ENCODE measurements at regions not wholly inside any gene's neighbourhood (a gene's known extent, or its start where the extent isn't known, plus 50 kb on each side); places are given as distances from the start of the nearest gene placed in this dataset.

DNA sequence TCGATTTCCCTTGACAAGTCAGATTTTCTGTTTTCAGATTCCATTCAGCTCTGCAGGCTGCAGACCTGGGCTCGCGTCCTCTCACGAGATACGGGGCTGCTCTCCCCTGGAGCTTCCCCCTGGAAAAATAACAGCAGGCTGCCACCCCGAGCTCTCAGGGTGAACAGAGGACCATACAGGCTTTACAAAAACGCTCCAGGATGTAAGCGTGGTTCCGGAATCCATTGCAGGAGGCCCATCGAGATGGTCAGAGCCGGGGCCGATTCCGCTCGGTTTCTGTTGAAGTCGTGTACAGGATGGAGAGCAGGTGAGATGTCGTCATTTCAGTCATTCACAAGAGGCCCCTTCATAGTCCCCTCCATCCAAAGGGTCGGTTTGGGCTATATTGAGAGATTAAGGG lies 297.7 kb upstream of the IRX4 start:
- DNase-seq: no peak

DNA sequence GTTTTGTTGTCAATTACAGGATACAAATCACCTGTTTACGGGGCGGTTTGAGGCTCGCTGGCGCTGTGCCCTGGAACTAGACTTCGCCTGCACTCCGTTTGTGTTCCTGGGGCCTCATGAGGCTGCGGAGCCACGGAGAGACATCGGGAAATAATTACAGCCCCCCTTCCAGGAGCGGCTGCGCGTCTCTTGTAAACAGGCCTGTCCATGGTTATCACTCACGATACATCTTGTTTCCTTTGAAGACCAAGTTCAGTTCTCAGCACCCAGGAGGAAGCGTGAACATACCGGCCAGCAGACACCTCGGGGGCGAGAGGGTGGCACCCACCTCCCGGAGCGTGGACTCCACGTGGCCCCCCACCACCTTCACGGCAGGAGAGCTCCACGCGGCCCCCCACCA lies 297.1 kb upstream of the IRX4 start:
- DNase-seq: no peak

DNA sequence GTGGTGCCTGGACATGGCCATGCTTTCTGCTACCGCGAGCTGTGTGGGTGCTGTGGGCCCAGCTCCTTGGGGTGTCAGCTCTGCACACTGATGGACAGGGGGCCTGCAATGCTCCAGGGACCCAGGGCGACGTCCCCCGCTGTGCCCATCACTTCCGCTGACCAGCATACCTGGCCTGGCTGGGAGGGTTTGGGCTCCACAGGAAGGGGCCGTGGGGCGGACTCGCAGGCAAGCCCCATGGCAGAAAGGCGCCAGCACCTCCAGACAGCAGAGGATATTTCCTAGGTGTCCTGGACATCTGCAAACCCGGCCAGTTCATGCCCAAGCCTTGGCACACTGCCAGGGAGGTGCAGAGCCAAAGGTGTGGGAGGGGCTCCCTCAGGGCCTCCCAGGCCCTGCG lies 295.8 kb upstream of the IRX4 start:
- DNase-seq: no peak

DNA sequence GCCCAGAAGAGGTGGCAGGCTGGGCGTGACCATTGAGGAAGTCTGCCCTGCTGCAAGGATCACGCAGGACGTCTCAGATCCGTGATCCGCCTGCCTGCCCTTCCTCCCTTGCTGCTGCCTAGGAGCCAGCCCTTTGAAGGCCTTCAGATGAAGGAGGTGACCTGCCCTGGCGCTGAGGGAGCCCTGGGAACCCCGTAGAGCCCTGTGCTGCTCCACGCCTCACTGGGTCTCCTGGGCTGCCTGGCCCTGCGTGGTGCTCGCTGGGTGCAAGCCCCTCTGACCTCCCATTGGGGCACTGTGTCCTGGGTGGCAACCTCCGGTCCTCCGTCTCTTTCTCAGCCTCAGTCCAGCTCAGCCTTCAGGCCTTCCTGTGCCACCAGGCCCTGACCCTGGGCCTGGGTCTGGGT lies 295.3 kb upstream of the IRX4 start:
- DNase-seq: no peak

DNA sequence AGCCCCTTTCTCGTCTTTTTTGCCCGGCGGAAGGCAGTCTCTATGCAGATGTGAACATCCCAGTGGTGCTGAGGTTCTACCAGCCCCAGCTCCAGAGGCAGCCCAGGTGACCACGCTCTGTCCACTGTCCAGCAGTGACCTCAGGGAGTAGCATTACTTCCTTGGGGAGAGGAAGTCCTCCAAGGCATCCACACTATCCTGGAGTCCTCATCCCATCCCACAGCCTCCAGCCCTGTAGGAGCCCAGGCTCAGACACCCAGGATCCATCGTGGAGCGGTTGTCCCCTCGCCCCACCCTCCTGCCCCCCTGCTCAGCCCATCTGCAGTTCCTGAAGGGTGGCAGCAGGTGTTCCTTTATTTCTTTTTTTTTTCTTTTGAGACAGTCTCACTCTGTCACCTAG lies 294.5 kb upstream of the IRX4 start:
- DNase-seq: no peak

DNA sequence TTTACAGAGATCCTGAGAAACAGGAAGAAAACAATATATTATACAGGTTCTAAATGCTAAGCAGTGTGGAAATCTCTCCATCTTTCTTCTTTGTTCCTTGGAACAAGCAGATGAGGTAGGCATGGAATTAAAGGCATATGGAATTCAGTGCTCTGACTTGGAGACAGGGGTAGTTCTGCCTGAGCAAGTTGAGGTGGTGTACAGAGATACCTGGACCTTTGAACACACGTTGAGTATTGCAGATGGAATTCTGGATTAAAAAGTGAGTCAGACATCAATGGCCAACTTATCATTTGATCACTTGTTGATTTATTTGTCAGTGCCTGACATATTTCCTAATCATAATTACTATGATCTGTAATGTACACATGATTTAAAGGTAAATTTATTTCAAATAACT lies 293.9 kb upstream of the IRX4 start:
- DNase-seq: no peak

DNA sequence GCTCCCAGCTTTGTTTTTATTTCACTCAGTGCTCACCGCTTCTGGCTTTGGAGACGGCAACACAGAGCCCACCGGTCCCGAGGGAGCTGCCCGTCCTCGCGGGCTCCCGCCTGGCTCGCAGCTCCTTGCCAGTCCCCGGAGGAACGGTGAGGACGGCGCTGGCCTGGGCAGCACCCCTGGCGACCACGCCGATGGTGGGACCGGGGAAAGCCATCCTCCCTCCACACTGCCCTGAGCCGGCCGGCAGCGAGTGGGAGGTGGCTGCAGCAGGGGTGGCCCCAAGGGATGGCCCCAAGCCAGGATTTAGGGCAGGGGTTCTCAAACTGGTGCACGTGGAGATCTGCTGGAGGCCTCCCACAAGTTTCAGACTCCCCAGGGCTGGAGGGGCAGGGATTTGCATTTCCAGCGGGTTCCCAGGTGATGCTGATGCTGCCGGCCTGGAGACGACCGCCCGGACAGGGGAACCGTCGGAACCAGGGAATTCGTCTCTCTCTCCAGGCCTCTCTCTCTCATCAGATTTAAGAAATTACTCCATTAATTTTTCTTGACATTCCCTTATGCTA lies 293.2 kb upstream of the IRX4 start:
- no peak for DNase-seq

DNA sequence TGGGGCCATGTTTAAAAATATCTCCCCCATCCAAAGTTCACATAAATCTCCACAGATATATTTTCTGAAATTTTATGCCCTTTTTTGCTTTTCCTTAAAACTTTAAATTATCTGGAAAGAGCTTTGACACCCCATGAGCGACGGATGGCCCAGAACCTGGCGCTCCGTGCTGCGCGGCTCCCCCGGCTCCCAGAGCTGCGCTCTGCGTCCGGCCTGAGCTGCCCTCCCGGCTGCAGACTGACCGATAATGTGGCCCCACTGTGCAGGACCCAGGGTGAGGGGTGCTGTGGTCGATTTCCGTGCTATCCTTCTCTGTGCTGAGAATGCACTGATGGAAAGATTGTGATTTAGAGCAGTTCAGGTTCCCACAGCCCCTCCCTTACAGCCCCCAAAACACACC lies 292.3 kb upstream of the IRX4 start:
- DNase-seq: no peak

DNA sequence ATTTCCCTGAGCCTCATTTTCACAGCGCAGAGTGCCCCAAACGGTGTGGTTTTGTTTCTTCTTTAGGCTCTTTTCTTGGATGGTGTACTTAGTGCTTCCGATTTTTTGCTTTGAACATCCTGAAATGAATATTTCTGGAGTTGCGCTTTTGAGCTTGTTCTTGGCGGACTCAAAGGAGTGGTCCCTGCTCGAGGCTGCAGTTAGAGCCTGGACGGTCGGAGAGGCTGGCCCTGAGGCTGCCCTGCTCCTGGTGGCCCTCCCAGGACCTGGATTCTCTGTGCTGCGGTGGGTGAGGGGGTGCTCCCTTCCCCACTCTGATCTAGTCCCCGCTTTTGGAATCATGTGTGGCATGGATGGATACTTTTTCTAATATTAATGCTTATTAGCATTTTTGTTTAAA lies 291.8 kb upstream of the IRX4 start:
- DNase-seq: no peak

DNA sequence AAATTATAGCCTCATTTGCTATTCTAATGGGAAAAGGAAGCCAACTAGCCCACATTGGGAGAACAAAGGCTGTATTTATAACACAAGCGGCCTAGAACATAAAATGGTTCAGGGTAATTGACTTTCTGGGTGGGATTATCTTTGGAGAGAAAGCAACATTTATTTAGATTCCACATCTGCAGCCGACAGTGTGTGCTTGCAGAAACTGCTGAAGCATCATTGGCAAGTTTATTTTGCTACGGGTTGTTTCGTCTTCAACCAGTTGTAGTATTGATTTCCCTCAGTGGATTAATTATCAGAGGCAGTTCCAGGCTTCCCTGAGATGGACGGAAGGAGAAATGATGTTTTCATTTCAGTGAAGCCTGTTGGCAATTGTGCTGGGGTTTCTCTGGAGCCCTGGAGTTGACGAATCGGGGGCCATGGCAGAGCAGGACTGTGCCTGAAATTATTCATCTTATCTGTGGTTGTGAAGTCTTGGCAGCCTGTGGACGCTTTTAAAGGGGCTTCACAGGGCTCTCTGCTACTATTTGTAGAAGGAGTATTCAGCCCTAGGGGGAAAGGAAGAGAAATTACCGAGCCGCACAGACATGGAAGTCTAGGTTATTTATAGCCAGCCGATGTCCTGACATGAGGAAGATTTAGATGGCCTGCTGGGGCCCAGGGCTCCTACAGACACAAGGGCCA lies 290.6 kb upstream of the IRX4 start:
- DNase-seq: no peak

DNA sequence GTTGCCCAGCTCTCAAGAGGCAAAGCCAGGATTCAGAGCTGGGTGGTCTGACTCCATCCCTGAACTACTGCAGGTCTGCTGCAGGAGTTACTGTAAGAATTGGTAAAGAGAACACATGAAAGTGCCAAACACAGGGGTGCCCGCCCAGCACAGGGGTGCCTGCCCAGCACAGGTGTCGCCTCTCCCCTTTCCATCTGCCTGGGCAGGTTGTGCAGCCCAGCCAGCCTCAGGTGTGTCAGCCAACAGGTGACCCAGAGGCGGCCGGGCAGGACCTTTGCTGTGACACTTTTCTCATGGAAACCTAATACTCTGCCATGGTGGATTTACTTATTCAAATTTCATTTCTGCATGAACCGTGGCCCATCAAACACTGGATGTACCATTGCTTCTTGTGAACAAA lies 289.7 kb upstream of the IRX4 start:
- no peak for DNase-seq

DNA sequence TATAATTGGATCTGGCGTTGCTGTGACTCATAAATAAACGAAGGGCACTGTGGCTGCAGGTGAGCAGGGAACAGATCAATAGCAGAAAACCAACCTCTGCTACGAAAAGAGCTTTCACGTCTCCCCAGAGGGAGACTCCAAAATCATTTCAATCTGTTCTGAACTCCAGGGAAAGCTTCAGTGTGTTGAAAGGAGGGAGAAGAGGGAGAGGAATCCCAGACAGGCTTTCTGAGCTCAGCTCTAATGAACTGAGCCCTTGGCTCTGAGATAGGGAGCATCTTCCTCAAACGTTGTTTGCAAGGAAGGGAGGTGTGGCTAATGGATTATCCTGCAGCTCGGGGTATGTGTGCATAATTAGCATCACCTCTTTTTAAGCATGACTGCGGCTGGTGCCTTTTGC lies 288.0 kb upstream of the IRX4 start:
- DNase-seq: no peak

DNA sequence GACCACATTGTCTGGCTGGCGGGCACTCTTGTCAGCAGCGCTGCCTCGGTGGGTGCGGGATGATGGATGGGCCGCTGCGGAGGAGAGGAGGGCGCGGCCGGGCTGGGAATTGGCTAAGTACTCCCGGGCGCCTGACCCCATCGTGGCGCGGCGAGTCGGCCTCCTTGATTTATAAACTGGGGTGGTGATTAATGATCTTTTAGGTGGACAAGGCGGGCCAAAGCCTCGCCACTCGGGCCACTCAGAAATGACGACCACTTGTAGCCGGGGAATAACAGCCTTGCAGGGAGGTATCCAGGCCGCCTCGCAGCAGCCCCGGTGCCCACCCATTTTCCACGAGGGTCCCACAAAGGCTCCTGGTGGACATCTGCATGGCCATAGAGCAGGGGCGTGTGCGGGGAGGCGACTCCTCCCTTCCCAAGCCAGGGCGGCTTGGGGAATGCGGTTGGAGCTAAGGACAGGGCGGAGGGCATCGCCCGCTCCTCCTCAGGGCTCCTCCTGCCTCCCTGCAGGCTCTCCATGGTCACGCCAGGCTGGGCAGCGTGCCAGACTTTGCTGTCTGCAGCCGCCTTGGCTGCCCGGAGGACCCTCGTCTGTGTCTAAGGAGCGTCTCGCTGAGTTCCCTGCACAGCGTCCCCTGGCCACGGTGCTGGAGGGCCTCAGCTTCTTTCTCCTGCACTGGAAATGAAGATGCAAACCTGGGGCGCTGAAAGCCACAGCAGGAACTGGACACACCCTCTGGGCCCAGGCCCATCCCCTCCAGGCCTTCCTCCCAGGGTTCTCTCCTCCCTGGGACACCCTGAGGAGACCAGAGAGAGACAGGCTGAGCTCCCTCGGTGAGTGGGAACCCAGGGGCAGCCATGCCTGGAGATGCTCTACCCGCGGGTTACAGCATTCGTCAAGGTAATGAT lies 287.4 kb upstream of the IRX4 start:
- DNase-seq: no peak

DNA sequence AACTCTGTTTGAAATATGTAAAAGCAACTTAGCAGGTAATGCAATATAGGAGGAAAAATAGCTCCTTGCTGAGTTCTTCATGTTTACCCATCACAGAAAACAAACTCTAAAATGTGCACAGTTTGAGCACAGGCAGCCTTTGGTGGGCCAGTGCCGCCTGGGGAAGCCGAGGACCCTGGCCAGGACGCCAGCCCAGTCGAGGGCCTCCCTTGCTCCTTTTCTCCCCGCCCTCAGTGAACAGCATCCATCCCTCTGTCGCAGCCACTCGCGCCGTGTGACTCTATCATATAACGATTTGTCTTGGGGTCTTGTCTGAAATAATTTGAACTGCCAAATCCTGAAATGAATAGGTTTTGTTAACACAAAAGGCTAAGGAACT lies 286.7 kb upstream of the IRX4 start:
- DNase-seq: no peak

DNA sequence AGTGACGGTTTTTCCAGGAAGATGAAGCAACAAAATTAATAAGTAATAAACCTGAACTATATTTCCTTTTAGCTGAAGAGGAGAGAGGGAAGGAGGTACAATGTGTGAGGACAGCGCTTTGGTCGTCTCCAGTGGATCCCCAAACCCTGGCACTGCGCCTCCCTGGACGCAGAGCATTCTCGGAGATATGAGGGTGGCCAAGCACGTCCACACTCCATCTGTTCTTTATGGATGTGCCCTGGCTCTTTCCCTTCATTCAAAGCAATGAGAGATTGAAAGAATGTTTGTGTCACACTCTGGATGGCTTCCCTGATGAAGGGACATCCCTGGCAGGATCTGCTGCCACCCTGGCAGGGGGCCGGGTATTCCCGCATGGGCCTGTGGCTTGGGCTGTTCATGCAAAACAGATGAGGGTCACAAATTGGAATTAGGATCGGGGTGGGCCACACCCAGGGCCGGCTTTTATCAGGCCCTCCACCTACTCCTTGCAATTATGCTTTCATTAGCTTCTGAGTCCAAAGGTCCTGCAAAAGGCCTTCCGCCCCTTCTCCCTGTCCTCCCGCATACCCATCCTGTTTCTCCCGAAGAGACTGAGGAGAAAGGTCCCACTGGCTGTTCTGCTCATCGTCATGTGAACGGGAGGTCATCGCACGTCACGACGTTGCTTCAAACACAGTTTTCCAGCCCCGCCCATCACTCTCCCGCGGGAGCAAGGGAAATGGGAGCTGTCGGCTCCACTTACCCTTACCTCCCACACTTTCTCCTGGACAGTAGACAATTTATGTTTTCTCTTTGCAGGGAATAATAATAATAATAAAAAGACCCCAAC lies 286.1 kb upstream of the IRX4 start:
- DNase-seq: no peak

DNA sequence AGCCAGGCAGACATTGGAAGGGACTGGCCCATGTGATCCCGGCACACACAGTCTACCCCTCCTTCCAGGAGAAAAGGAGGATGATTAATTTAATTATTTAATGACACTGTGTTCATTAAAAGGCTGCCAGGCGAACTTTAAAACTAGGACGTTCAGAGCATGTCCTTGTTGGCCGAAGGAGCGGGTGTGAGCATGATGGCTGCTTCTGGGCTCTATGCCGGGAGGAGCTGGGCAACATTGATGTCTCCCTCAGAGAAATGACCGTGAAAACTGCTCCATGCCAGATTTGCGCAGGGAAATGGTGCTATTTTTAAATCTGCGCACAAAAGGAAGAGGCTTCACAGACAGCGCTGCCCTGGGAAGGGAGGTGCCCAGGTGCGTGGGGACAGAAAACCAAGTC lies 284.9 kb upstream of the IRX4 start:
- DNase-seq: no peak

DNA sequence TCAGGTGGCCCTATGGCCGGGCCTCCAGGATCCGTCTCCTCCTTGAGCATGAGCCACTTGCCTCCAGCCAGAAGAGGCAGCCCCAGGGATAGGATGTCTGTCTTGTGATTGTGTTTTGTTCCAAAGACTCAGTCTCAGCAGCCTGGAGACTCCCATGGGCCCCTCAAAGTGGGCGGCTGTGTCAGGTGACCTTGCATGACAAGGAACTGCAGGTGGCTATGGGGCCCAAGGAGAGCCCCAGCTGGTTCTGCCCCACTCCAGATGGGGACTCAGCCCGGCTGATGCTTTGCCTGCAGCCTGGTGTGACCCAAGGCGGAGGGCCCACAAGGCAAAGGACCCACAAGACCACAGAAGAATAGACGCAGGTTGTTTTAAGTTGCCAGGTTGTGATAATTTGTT lies 284.3 kb upstream of the IRX4 start:
- DNase-seq: no peak

DNA sequence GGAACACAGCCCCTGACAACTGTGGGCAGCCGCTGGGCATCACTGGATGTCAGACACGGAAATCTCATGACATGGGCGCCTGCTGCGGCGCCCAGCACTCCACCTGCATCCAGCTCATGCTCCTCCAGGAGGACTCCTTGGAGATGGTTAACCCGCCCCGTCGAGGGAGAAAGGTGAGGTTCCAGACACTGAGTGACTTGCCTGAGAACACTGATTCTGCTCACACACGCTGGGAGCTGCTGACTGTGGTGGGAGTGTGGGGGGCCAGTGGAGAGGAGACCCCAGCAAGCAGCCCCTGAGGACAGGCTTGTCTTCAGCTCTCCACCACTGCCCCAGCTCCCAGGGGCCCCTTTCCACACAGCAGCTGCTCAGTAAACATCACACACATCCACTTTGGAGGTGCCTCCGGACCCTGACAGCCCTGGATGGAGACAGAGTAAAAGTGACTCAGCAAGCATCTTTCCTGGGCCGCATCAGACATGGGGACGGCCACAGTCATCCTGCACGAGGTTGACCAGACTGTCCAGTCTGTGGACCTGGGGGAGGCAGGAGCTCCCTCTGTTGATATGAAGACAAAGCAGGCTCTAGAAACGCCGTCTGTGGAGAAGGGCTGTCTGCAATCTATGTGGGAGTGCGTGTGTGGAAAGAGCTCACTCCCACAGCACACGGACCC lies 283.7 kb upstream of the IRX4 start:
- DNase-seq: no peak

DNA sequence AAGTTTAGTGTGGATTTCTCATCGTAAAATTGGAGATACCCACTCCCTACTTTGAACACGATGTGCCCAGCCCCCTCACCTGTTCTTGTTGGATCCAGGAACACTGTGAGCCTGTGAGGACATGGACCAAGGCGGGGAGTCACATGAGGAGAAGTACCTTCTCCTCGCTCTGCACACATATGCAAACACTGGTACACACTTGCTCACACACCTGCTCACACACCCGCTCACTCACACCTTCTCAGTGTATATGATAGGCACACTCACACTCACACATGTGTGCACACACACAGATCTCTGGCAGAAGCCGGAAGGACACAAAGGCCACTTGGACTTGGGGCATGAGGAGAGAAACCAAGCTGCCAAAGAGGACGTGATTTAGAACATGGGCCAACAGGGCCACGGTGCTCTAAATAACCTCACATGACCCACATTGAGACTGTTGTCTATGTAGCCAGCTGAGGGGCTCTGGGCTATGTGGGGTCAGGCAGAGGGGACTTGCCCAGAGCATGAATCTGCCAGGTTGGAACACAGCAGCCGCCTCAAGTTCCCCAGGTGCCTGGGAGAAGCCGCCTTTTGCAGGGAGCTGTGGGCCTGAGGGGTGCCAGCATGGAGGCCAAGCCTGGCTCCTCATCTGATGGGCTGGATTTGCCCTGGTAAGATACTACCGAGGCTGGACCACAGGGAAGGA lies 283.0 kb upstream of the IRX4 start:
- no peak for DNase-seq

DNA sequence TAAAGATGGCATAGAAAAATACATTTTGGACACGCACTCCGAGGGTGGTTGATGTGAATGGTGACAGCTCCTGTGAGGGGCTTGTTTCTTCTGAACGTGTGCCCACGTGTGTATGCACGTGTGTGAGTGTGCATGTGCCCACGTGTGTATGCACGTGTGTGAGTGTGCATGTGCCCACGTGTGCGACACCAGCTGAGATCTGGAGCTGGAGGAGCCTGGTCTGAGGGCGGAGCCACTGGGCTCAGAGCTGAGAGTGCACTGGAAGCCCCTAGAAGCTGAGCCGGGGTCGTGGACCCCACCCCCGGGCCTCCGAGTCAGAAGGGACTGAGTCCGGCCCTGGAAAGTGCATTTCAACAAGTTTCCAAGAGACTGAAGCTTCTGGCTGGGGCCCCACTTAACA lies 282.5 kb upstream of the IRX4 start:
- DNase-seq: no peak

DNA sequence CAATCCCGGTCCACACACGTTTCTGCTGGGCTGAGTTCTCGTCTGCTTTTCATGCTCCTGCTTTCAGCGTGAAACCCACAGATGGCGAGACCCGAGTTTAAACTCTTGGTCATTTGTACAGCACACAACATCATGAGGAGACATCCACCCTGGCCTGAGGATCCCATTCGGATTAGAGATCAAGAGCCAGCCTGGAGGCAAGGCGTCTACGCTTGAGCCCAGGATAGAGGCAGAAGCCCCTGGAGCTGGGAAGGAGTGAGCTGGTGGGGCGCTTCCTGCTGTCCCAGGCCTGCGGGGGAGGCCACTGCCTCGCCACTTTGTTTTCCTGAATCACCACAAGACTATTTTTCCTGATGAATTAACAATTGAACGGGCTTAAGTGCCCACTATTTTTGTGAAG lies 281.9 kb upstream of the IRX4 start:
- no peak for DNase-seq

DNA sequence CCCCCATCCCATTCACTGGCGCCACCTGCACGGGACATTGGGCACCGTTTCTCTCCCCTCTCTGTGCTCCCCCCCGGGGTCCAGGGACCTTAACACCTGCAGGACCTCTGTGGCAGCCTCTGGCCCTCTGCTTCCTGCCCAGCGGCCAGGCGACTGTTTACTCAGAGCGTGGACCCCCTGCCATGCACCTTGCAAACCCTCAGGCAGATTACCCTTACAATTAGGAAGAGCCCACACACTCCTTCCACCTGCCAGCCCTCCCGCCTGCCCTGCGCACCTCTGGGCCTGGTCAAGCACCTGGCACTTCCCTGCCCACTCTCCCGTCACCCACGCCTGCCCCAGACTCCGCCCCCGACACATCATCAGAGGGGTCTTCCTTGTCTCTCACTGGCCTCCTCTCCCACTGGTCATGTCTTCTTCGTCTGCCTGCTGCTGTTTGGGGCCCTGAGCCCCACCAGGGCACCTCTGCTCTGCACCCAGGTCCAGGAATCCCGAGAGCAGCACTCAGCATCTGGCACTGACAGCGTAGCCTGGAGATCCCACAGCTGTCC lies 281.3 kb upstream of the IRX4 start:
- DNase-seq: no peak
